Activated CD4-positive, alpha-beta T cell treated with anti-CD3 and anti-CD28 coated beads, Interleukin-2, amount 50 U/mL, for 1 hour (primary cell): ENCODE measurements at regions not wholly inside any gene's neighbourhood (a gene's known extent, or its start where the extent isn't known, plus 50 kb on each side); places are given as distances from the start of the nearest gene placed in this dataset.

Experiments used
- DNase-seq: peaks from one replicate; pipeline ENCODE4 v3.0.0-alpha.2; 2020

- DNase-seq, result no peak
Measured at GRCh38 chr15:46753946-46754345, 963.4 kb upstream of the SEMA6D start.

GRCh38 chr15:46763091-46763490 lies 954.2 kb upstream of the SEMA6D start:
- DNase-seq, result no peak

GRCh38 chr15:46764851-46765250 lies 952.5 kb upstream of the SEMA6D start:
- no peak for DNase-seq

DNA sequence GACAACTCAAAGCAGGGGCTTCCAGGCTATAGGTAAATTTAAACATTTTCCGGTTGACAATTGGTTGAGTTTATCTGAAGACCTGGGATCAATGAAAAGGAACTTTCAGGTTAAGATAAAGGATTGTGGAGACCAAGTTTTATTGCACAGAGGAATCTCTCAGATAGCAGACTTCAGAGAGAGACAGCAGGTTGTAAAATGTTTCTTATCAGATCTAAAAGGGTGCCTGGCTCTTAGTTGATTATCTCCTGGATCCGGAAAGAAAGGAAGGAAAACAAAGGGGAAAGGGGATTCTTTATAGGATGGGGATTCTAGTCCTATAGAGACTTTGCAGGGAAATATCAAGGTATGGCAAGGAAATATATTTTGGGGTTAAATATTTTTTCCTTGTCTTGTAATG lies 951.3 kb upstream of the SEMA6D start:
- no peak for DNase-seq

DNA sequence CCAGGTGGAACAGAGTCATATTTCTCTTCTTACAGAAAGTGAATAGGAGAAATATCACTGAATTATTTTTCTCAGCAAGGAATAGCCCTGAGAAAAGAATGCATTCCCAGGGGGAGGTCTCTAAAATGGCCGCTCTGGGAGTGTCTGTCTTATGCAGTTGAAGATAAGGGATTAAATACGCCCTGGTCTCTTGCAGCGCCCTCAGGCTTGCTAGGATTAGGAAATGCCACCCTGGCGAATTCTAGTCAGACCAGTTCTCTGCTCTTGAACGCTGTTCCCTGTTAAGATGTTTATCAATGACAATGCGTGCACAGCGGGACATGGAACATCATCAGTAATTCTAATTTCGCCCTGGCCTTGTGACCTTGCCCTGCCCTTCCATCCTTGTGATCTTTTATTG lies 949.0 kb upstream of the SEMA6D start:
- no peak for DNase-seq

DNA sequence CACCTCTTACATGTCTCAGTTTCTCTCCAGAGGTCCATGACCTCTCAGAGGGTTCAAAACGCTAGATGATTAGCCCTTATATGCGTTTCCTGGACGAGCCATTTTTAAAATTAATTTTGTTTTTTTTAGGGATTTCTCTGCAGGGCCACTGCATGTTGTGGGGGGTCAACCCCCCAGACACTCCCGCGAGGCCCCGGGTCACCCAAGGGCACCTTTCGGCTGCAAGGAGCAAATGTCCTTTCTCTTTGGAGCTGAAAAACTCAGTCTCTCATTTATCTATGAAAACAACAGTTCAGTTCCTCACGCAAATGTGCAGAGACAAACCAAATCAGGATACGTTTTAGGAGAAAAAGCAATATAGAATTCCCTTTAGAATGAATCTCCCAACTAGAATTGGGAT lies 944.3 kb upstream of the SEMA6D start:
- DNase-seq, result no peak

GRCh38 chr15:46778876-46779275 lies 938.4 kb upstream of the SEMA6D start:
- DNase-seq, result no peak

GRCh38 chr15:46786590-46787285 lies 930.6 kb upstream of the SEMA6D start:
- DNase-seq, result no peak

- DNase-seq, result no peak
Measured at GRCh38 chr15:46795685-46796084, 921.6 kb upstream of the SEMA6D start.

DNA sequence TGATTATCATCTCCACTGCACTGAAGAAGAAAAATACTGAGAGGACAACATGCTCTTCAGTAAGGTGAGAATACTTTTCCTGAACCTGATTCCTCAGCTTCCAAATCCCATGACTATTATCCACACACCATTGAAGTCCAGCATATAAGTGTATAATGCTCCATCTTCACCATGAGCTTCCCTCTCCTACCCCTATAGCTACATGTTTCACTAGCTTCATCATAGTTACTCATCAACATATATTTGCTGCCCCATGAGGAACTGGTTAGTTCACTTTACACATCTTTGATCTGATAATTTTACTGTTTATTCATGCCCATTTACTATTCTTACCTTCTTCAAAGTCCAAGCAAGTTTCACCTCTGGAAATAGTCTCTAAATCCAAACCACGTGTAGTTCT lies 908.5 kb upstream of the SEMA6D start:
- DNase-seq, result no peak

DNA sequence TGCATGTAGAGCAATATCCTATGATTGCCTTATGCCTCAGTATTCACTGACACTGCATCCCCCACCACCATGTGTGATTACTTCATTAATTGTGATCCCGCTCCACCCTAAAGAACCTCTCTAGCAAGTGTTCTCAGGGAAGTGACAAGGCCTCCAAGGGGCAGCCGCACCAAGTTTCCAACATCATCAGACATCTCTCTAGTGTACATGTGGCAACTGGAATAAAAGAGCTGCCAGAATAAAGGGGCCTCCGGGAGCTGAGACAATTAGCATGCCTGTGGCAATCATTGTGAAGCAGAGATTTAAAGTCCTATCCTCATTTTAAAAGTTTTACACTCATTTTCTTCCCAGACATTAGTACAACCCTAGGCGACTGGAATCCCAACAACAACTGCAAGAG lies 902.1 kb upstream of the SEMA6D start:
- DNase-seq, result no peak

DNA sequence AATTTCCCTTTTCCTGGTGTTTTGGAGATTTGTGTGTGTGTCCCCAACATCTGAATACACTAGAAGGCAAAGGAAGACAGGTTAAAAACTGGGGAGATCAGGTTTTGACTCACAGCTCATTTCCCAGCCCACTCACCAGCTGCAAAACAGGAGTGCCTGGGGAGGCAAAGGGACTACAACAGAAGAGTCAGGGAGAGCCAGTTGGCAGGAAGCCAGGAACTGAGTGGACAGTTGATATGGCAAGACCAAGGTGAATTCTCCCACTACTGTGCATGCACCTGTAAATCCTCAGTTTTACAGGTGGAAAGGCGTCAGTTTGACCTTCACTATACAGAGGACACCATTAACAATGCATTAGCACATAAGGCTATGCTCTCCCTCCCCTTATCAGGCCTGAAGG lies 901.5 kb upstream of the SEMA6D start:
- no peak for DNase-seq

GRCh38 chr15:46848704-46849103 lies 868.6 kb upstream of the SEMA6D start:
- DNase-seq, result no peak

GRCh38 chr15:46853600-46853999 lies 863.7 kb upstream of the SEMA6D start:
- DNase-seq, result no peak

- DNase-seq, result no peak
Measured at GRCh38 chr15:46854564-46854963, 862.7 kb upstream of the SEMA6D start.

DNA sequence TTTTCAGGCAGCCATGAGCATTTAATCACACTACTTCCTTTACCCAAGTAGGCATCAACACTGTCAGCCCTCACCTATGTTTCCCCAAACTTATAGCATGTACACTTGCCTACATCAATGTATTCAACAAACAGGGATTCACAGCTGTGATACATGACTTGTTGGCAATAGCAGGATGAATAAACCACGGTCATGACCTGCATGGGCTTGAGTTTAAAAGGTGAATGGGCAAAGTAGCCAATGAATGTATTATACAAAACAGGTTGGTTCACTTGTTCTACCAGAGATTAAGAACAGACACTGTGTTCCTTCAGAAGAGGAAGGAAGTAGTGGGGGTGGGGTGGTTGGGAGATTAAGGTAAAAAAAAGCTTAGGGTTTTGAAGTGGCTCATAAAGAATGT lies 861.9 kb upstream of the SEMA6D start:
- no peak for DNase-seq

DNA sequence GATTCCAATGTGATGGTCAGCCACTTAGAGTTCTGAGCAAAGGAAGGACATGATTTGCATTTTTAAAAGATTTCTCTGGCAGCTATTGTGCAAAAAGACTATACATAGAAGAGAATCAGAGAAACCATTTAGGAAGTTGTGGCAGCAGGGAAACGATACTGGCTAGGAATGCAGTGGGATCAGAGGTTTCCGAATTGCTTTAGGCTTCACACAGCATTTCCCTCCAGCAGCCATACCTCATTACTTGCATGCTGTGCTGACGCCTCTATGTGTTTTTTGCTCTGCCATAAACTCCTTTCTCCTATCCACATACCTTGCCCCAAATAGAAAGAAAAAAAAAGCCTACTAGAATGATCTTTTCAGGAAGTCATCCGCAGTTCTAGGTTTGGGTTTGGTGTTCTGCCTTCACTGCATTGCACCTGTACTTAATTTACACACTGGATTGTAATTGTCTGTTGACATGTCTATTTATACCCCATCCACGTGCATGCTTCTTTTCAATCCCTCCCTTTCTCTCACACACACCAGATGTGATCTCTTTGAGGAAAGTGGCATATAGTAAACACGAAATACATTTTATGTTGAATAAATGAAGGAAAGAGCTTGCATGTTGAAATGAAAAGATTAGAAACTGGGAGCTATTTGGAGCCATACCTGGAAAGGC lies 860.3 kb upstream of the SEMA6D start:
- DNase-seq, result no peak

GRCh38 chr15:46858150-46858549 lies 859.2 kb upstream of the SEMA6D start:
- DNase-seq, result no peak

DNA sequence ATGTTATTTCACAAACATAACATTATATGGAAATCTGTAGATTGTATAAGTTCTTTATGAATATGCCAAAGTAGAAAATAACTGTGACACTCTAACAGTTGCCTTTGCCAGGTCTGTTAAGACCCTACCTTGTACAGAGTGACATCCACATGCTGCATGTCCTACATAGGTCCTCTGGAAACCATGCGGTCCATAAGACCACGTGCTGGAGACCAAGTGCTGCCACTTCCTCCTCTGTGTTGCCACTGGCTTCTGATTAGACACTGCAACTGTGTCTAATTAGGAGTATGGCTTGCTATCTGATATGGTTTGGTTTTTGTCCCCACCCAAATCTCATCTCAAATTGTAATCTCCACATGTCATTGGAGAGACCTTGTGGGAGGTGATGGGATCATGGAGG lies 855.5 kb upstream of the SEMA6D start:
- no peak for DNase-seq

DNA sequence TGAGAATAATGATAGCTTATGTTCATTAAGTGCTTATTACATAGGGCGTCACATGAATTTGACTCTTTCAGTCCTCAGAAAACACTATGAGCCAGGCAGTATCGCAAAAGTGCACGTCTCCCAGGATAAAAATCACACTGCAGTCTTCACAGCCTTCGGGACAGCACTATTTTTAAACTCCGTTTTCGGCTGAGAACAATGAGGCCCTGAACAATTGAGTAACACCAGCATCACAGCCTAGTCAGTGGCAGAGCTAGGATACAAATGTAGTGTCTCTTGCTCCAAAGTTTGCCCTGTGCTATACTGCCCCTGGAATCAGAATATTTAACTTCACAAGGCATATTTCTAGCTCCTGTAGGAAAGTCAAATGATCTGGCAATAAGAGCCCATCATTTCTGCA lies 852.1 kb upstream of the SEMA6D start:
- DNase-seq, result no peak

GRCh38 chr15:46872286-46872980 lies 844.9 kb upstream of the SEMA6D start:
- no peak for DNase-seq

DNA sequence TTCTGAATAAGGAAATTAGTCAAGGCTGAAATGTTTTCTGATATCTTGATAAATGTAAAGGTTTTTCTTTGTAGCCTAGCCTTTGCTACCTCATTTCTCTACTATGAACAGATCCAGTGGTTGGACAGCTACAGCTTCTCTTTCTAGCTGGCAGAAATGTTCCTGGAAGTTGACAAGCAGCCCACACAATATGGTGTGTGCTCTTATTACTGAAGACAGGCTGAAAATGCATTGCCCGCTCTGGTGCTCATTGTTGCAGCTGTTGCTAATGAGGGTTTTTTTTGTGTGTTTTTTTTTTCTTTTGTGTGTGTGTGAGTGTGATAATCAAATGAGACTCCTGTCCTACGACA lies 844.3 kb upstream of the SEMA6D start:
- DNase-seq, result no peak

GRCh38 chr15:46879032-46879770 lies 838.1 kb upstream of the SEMA6D start:
- no peak for DNase-seq

- DNase-seq, result no peak
Measured at GRCh38 chr15:46880791-46881190, 836.5 kb upstream of the SEMA6D start.
